ENCODE measurements at regions not wholly inside any gene's neighbourhood (a gene's known extent, or its start where the extent isn't known, plus 50 kb on each side); places are given as distances from the start of the nearest gene placed in this dataset.

- TF ChIP-seq, protein P1, sequence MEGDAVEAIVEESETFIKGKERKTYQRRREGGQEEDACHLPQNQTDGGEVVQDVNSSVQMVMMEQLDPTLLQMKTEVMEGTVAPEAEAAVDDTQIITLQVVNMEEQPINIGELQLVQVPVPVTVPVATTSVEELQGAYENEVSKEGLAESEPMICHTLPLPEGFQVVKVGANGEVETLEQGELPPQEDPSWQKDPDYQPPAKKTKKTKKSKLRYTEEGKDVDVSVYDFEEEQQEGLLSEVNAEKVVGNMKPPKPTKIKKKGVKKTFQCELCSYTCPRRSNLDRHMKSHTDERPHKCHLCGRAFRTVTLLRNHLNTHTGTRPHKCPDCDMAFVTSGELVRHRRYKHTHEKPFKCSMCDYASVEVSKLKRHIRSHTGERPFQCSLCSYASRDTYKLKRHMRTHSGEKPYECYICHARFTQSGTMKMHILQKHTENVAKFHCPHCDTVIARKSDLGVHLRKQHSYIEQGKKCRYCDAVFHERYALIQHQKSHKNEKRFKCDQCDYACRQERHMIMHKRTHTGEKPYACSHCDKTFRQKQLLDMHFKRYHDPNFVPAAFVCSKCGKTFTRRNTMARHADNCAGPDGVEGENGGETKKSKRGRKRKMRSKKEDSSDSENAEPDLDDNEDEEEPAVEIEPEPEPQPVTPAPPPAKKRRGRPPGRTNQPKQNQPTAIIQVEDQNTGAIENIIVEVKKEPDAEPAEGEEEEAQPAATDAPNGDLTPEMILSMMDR (IDR thresholded peaks at IDR 0.05), result no peak
- TF ChIP-seq EP300 (IDR thresholded peaks at IDR 0.05), result no peak
Measured at GRCh38 chr2:217553679-217554078, 449.1 kb downstream of the TNS1 start.
